GM12878 (cell line): ENCODE measurements at regions not wholly inside any gene's neighbourhood (a gene's known extent, or its start where the extent isn't known, plus 50 kb on each side); places are given as distances from the start of the nearest gene placed in this dataset.

Source experiments
- ATAC-seq: fragments of 200-7000 bp; cut with Tn5 transposase; 3 replicates; pipeline ENCODE4 v1.9.1; 2020; ENCODE audit warnings: mild to moderate bottlenecking, moderate library complexity
- BruUV-seq: library from RNA; stranded (reverse); fragments of 400-500 nt; replicated peaks from 2 replicates; lab custom pipeline; 2021; lab: Mats Ljungman, UMichigan
- CTCF ChIA-PET: fragments of 300-600 bp; sonication (Branson Sonifier 250); formaldehyde crosslinking; extraction: SDS; loops from one replicate; lab custom pipeline; 2021; ENCODE audit warnings: inconsistent platforms; lab: Yijun Ruan, JAX
- POLR2A ChIA-PET: fragments of 350-600 bp; formaldehyde crosslinking; extraction: SDS; loops from one replicate; lab custom pipeline; 2021; ENCODE audit warnings: inconsistent platforms; lab: Charles Lee
- RAD21 ChIA-PET: fragments of 300-600 bp; sonication (Branson Sonifier 250); formaldehyde crosslinking; loops from one replicate; lab custom pipeline; 2023; ENCODE audit warnings: antibody characterized with exemption; ENCODE audit not compliant: unreplicated experiment; lab: Charles Lee
- SMC1A ChIA-PET: fragments of 300-600 bp; sonication (Branson Sonifier 250); formaldehyde crosslinking; loops from one replicate; lab custom pipeline; 2023; ENCODE audit not compliant: unreplicated experiment, uncharacterized antibody; lab: Charles Lee
- DNase-seq: peaks from one replicate; pipeline ENCODE4 v3.0.0-alpha.2; 2011; ENCODE audit warnings: low read depth, low spot score
- FAIRE-seq: peaks from 3 replicates; lab custom pipeline; 2011; peaks lifted over from hg19 to GRCh38; lab: Jason Lieb, UNC
- H2AFZ ChIP-seq: 2 replicates; pipeline ENCODE4 v1.6.0; 2011; ENCODE audit warnings: low read depth, low read length, control low read depth; ENCODE audit not compliant: control insufficient read depth
- H3K27ac ChIP-seq: 2 replicates; pipeline ENCODE4 v1.5.1; 2011; ENCODE audit warnings: control low read depth; ENCODE audit not compliant: control insufficient read depth, insufficient read depth
- H3K27me3 ChIP-seq, 2 experiments: replicated peaks in 1 of 2; 2 replicates each; pipeline versions ENCODE4 v1.6.0 to v1.6.1; 2011; ENCODE audit warnings: low read length in 1 of 2; ENCODE audit not compliant: control insufficient read depth in 2 of 2, insufficient read depth in 2 of 2
- H3K36me3 ChIP-seq, 2 experiments: 2 replicates each; pipeline ENCODE4 v1.5.1; 2011; ENCODE audit warnings: low read length in 1 of 2; ENCODE audit not compliant: control insufficient read depth in 2 of 2, insufficient read depth in 2 of 2
- H3K4me1 ChIP-seq: 2 replicates; pipeline ENCODE4 v1.6.1; 2011; ENCODE audit warnings: mild to moderate bottlenecking, low read length, moderate library complexity, mixed read lengths; ENCODE audit not compliant: control insufficient read depth, insufficient read depth
- H3K4me2 ChIP-seq: 2 replicates; pipeline ENCODE4 v1.6.0; 2011; ENCODE audit warnings: control low read depth; ENCODE audit not compliant: control insufficient read depth, insufficient read depth
- H3K4me3 ChIP-seq: fragments of 200-600 bp; sonication (generic); 2 replicates; pipeline ENCODE4 v1.5.1; 2016
- H3K79me2 ChIP-seq: 2 replicates; pipeline ENCODE4 v1.6.0; 2011; ENCODE audit warnings: low read length; ENCODE audit not compliant: control insufficient read depth, insufficient read depth
- H3K9ac ChIP-seq: 2 replicates; pipeline ENCODE4 v1.8.0; 2011; ENCODE audit warnings: low read length, control low read depth, mixed read lengths; ENCODE audit not compliant: control insufficient read depth, insufficient read depth
- H3K9me3 ChIP-seq: replicated peaks from 3 replicates; pipeline ENCODE4 v1.5.1; 2011; ENCODE audit warnings: mild to moderate bottlenecking, low read length; ENCODE audit not compliant: control insufficient read depth, insufficient read depth
- H4K20me1 ChIP-seq: 2 replicates; pipeline ENCODE4 v1.6.0; 2011; ENCODE audit not compliant: control insufficient read depth, insufficient read depth
- CTCF ChIP-seq, 3 experiments: IDR thresholded peaks in 2 of 3; conservative IDR thresholded peaks in 1 of 3; 2 replicates each; pipeline ENCODE4 v1.5.1; 2011; ENCODE audit warnings: low read depth in 3 of 3, low read length in 3 of 3, mild to moderate bottlenecking in 3 of 3, control low read depth in 2 of 3, moderate library complexity in 2 of 3, inconsistent platforms in 1 of 3, mixed read lengths in 1 of 3; ENCODE audit not compliant: control insufficient read depth in 2 of 3, insufficient read depth in 1 of 3; ENCODE audit errors: extremely low read depth in 1 of 3
- ETV6 ChIP-seq, 2 experiments: fragments of 450-650 bp in 1 of 2; IDR thresholded peaks in 1 of 2; conservative IDR thresholded peaks in 1 of 2; 2 replicates each; pipeline ENCODE4 v1.6.1; 2014; ENCODE audit warnings: antibody characterized with exemption in 1 of 2, borderline replicate concordance in 1 of 2, low read depth in 1 of 2, mild to moderate bottlenecking in 1 of 2, moderate library complexity in 1 of 2
- GABPA ChIP-seq: IDR thresholded peaks from 2 replicates; pipeline ENCODE4 v1.6.1; 2014; ENCODE audit warnings: antibody characterized with exemption, low read depth, mild to moderate bottlenecking, inconsistent platforms
- MLLT1 ChIP-seq: fragments of 450-650 bp; IDR thresholded peaks from 2 replicates; pipeline ENCODE4 v1.6.1; 2016; ENCODE audit warnings: mild to moderate bottlenecking
- PRDM15 ChIP-seq: fragments of 450-650 bp; formaldehyde crosslinking; IDR thresholded peaks from 2 replicates; pipeline ENCODE4 v1.4.0; 2020; ENCODE audit warnings: mild to moderate bottlenecking, moderate library complexity
- RAD21 ChIP-seq: IDR thresholded peaks from 2 replicates; pipeline ENCODE4 v1.6.1; 2011; ENCODE audit warnings: mild to moderate bottlenecking, low read depth, low read length, moderate library complexity; ENCODE audit not compliant: insufficient read depth
- SMC3 ChIP-seq: IDR thresholded peaks from 2 replicates; pipeline ENCODE4 v1.6.1; 2011; ENCODE audit warnings: low read length, improper control_type of control experiment, borderline replicate concordance
- WGBS: methylation state at CpG from one replicate; pipeline ENCODE4 v1.1.6; 2016; ENCODE audit warnings: low lambda C conversion rate; ENCODE audit not compliant: insufficient replicate concordance, insufficient coverage; ENCODE audit errors: missing lambda C conversion rate; 5-methylcytosine and 5-hydroxymethylcytosine counted together
- in situ Hi-C: fragments of 300-500 bp; cut with MboI; formaldehyde crosslinking; loops from 9 replicates; pipeline ENCODE4 v1.14.3; 2018; ENCODE audit warnings: mixed read lengths
- intact Hi-C: fragments of 100-400 bp; cut with micrococcal nuclease; formaldehyde crosslinking; loops from one replicate; pipeline ENCODE4 v1.14.2; 2022; ENCODE audit not compliant: unreplicated experiment

GRCh38 chr17:70622368-70623260 is 453.3 kb downstream of the KCNJ2 start:
- RAD21 ChIA-PET = interaction anchor here (1.0 to 3.7 kb wide), 7 partner anchors 17 to 1052 kb away, joined by 3 to 18 read pairs (median 4); no protein-coding TSS in a partner anchor

More at GRCh38 chr17:70622368-70623260, 453.3 kb downstream of the KCNJ2 start:
- ATAC-seq (peak; percentile 85), DNase-seq (no peak), FAIRE-seq (no peak)
- Histone ChIP-seq H3K9me3 (no peaks in the 10 kb centered on the region), H4K20me1 (no peaks in the 10 kb centered on the region), H3K27me3 (no peaks in the 10 kb centered on the region), H3K79me2 (no peaks in the 10 kb centered on the region), H3K9ac (no peak overlapping the region), H3K36me3 (no peaks in the 10 kb centered on the region), H3K27ac (no peak overlapping the region), H3K4me3 (no peak overlapping the region), H3K4me1 (no peaks in the 10 kb centered on the region), H3K4me2 (no peak overlapping the region), H2AFZ (no peak overlapping the region)
- SMC1A ChIA-PET = interaction anchor here (0.9 to 1.8 kb wide), 8 partner anchors 17 to 1098 kb away, joined by 3 to 11 read pairs (median 4); no protein-coding TSS in a partner anchor
- peak; percentile 51; the same call in 1 of the 2 replicates for TF ChIP-seq SMC3
- TF ChIP-seq CTCF (IDR thresholded peaks at IDR 0.05 in 2 of 3, conservative IDR thresholded peaks at IDR 0.05 in 1 of 3; ENCODE audit: control insufficient read depth in 2 of 3, extremely low read depth in 1 of 3, insufficient read depth in 1 of 3, low read depth in 3 of 3, low read length in 3 of 3) = peak; percentile 25 to 58 (median 57); a peak in 5 of 6 replicates
- no peak for TF ChIP-seq MLLT1
- TF ChIP-seq GABPA = no peak
- peak; percentile 74 for TF ChIP-seq RAD21
- TF ChIP-seq PRDM15 = no peak
- TF ChIP-seq ETV6 (conservative IDR thresholded peaks at IDR 0.05 in 1 of 2, IDR thresholded peaks at IDR 0.05 in 1 of 2; ENCODE audit: borderline replicate concordance in 1 of 2, low read depth in 1 of 2) = peak in 1 of 2 experiments; percentile 20; a peak in 1 of 4 replicates
- BruUV-seq = no TSS peak
- CTCF ChIA-PET = interaction anchor here (0.6 to 4.9 kb wide), 14 partner anchors 12 to 1378 kb away, joined by 3 to 39 read pairs (median 3); no protein-coding TSS in a partner anchor
- intact Hi-C loops (loop anchor here (1.0 to 10.0 kb wide), 3 partner anchors 478 to 1053 kb away; no protein-coding TSS in a partner anchor), in situ Hi-C loops (no loop called here)
- POLR2A ChIA-PET = no interaction called here
- WGBS = 9% methylated on average over 12 of the region's 12 CpGs
